Neural cell (in vitro differentiated cells): ENCODE measurements at regions not wholly inside any gene's neighbourhood (a gene's known extent, or its start where the extent isn't known, plus 50 kb on each side); places are given as distances from the start of the nearest gene placed in this dataset.

Source experiments
- EP300 ChIP-seq: fragments of 450-650 bp; conservative IDR thresholded peaks from 2 replicates; pipeline ENCODE4 v1.6.1; 2014; ENCODE audit warnings: antibody characterized with exemption, mild to moderate bottlenecking, moderate library complexity; ENCODE audit not compliant: poor library complexity, severe bottlenecking
- EZH2 ChIP-seq: fragments of 200-600, 300-800 bp; shearing (Covaris generic), sonication (generic); IDR thresholded peaks from 2 replicates; pipeline ENCODE4 v1.6.1; 2014; ENCODE audit warnings: antibody characterized with exemption, low read length, borderline replicate concordance, mild to moderate bottlenecking; ENCODE audit not compliant: insufficient read depth, poor library complexity, severe bottlenecking
- TAF1 ChIP-seq: IDR thresholded peaks from 2 replicates; pipeline ENCODE4 v1.6.1; 2012; ENCODE audit warnings: low read depth
- TF ChIP-seq, protein P1 (sequence below): fragments of 450-650 bp; IDR thresholded peaks from 2 replicates; pipeline ENCODE4 v1.5.1; 2014; ENCODE audit warnings: antibody characterized with exemption, mild to moderate bottlenecking, moderate library complexity; ENCODE audit not compliant: poor library complexity, severe bottlenecking

- TF ChIP-seq, protein P1, sequence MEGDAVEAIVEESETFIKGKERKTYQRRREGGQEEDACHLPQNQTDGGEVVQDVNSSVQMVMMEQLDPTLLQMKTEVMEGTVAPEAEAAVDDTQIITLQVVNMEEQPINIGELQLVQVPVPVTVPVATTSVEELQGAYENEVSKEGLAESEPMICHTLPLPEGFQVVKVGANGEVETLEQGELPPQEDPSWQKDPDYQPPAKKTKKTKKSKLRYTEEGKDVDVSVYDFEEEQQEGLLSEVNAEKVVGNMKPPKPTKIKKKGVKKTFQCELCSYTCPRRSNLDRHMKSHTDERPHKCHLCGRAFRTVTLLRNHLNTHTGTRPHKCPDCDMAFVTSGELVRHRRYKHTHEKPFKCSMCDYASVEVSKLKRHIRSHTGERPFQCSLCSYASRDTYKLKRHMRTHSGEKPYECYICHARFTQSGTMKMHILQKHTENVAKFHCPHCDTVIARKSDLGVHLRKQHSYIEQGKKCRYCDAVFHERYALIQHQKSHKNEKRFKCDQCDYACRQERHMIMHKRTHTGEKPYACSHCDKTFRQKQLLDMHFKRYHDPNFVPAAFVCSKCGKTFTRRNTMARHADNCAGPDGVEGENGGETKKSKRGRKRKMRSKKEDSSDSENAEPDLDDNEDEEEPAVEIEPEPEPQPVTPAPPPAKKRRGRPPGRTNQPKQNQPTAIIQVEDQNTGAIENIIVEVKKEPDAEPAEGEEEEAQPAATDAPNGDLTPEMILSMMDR = no peak
- TF ChIP-seq TAF1 (no peak), EP300 (no peak), EZH2 (no peak)
Observed at GRCh38 chr5:57715296-57715695, 232.7 kb upstream of the ACTBL2 start.
